ENCODE measurements at regions not wholly inside any gene's neighbourhood (a gene's known extent, or its start where the extent isn't known, plus 50 kb on each side); places are given as distances from the start of the nearest gene placed in this dataset.
"Not testable (repeated sequence)": the region's sequence is repeated elsewhere in the genome, so short reads cannot be mapped to it uniquely, and the experiment has no call there.

- no peak for DNase-seq
These were observed 1552.4 kb upstream of the FLRT2 start for GRCh38 chr14:83977583-83977982.

GRCh38 chr14:83981676-83982258, 1548.2 kb upstream of the FLRT2 start:
- H3K4me1 ChIP-seq (ENCODE audit: control insufficient read depth in 2 of 3, insufficient read depth in 2 of 3, low read depth in 1 of 3, low read length in 3 of 3); H3K27me3 ChIP-seq (ENCODE audit: control insufficient read depth, insufficient read depth, low read length); FAIRE-seq; intact Hi-C loops (cut with DNase I); H3K9ac ChIP-seq (ENCODE audit: low read length in 3 of 3); DNase-seq; H3K9me3 ChIP-seq (ENCODE audit: control insufficient read depth in 2 of 3, insufficient read depth in 1 of 3, low read length in 3 of 3); H3K4me3 ChIP-seq (ENCODE audit: low read length in 3 of 3); H3K36me3 ChIP-seq (ENCODE audit: control insufficient read depth in 2 of 3, insufficient read depth in 3 of 3, low read length in 3 of 3); H3K27ac ChIP-seq (ENCODE audit: low read depth in 2 of 2, low read length in 2 of 2): not testable (repeated sequence)

More at GRCh38 chr14:83977583-83977982, 1552.4 kb upstream of the FLRT2 start:
- Histone ChIP-seq H3K9ac (ENCODE audit: low read length in 3 of 3) (no peak overlapping the region), H3K36me3 (ENCODE audit: control insufficient read depth in 2 of 3, insufficient read depth in 3 of 3, low read length in 3 of 3) (no peaks in the 10 kb centered on the region), H3K4me1 (ENCODE audit: control insufficient read depth in 2 of 3, insufficient read depth in 2 of 3, low read depth in 1 of 3, low read length in 3 of 3) (peaks cover 0 to 4% (median 3%) of the 10 kb centered on the region in 3 donors), H3K4me3 (ENCODE audit: low read length in 3 of 3) (no peak overlapping the region), H3K9me3 (ENCODE audit: control insufficient read depth in 2 of 3, insufficient read depth in 1 of 3, low read length in 3 of 3) (no peaks in the 10 kb centered on the region), H3K27me3 (ENCODE audit: control insufficient read depth, insufficient read depth, low read length) (no peaks in the 10 kb centered on the region), H3K27ac (ENCODE audit: low read depth in 2 of 2, low read length in 2 of 2) (no peak overlapping the region)
- FAIRE-seq, result no peak
- intact Hi-C loops (cut with DNase I), result no loop called here
- no peak for TF ChIP-seq CTCF (IDR thresholded peaks at IDR 0.05; ENCODE audit: borderline replicate concordance, extremely low read depth, insufficient read depth)

- FAIRE-seq, result no peak
- intact Hi-C loops (cut with DNase I), result no loop called here
- no peaks in the 10 kb centered on the region for H3K4me1 ChIP-seq (ENCODE audit: control insufficient read depth in 2 of 3, insufficient read depth in 2 of 3, low read depth in 1 of 3, low read length in 3 of 3)
- no peaks in the 10 kb centered on the region for H3K9me3 ChIP-seq (ENCODE audit: control insufficient read depth in 2 of 3, insufficient read depth in 1 of 3, low read length in 3 of 3)
- no peak overlapping the region for H3K9ac ChIP-seq (ENCODE audit: low read length in 3 of 3)
- no peak overlapping the region for H3K27ac ChIP-seq (ENCODE audit: low read depth in 2 of 2, low read length in 2 of 2)
- no peaks in the 10 kb centered on the region for H3K27me3 ChIP-seq (ENCODE audit: control insufficient read depth, insufficient read depth, low read length)
- no peak overlapping the region for H3K4me3 ChIP-seq (ENCODE audit: low read length in 3 of 3)
- DNase-seq, result no peak
- TF ChIP-seq CTCF (IDR thresholded peaks at IDR 0.05; ENCODE audit: borderline replicate concordance, extremely low read depth, insufficient read depth), result no peak
- H3K36me3 ChIP-seq (ENCODE audit: control insufficient read depth in 2 of 3, insufficient read depth in 3 of 3, low read length in 3 of 3), result no peaks in the 10 kb centered on the region
These were observed 1541.7 kb upstream of the FLRT2 start for GRCh38 chr14:83988275-83988674.

GRCh38 chr14:83991666-83992065, 1538.3 kb upstream of the FLRT2 start:
- no peak overlapping the region for H3K9ac ChIP-seq (ENCODE audit: low read length in 3 of 3)
- FAIRE-seq (no peak), DNase-seq (no peak)
- no peaks in the 10 kb centered on the region for H3K4me1 ChIP-seq (ENCODE audit: control insufficient read depth in 2 of 3, insufficient read depth in 2 of 3, low read depth in 1 of 3, low read length in 3 of 3)
- no peak for TF ChIP-seq CTCF (IDR thresholded peaks at IDR 0.05; ENCODE audit: borderline replicate concordance, extremely low read depth, insufficient read depth)
- no peak overlapping the region for H3K4me3 ChIP-seq (ENCODE audit: low read length in 3 of 3)
- no peaks in the 10 kb centered on the region for H3K36me3 ChIP-seq (ENCODE audit: control insufficient read depth in 2 of 3, insufficient read depth in 3 of 3, low read length in 3 of 3)
- H3K9me3 ChIP-seq (ENCODE audit: control insufficient read depth in 2 of 3, insufficient read depth in 1 of 3, low read length in 3 of 3), result no peaks in the 10 kb centered on the region
- H3K27ac ChIP-seq (ENCODE audit: low read depth in 2 of 2, low read length in 2 of 2), result no peak overlapping the region
- H3K27me3 ChIP-seq (ENCODE audit: control insufficient read depth, insufficient read depth, low read length), result no peaks in the 10 kb centered on the region
- intact Hi-C loops (cut with DNase I), result no loop called here

All from kidney (tissue), 13 donors.